A549 (cell line): ENCODE measurements at regions not wholly inside any gene's neighbourhood (a gene's known extent, or its start where the extent isn't known, plus 50 kb on each side); places are given as distances from the start of the nearest gene placed in this dataset.

Experiments used
- ATAC-seq, 2 experiments: fragments of 200-7000 bp in 1 of 2; fragments of >200 bp in 1 of 2; cut with Nextera tagmentation in 1 of 2; cut with Tn5 transposase in 1 of 2; 3 replicates each; pipeline versions ENCODE4 v1.8.0 to v1.9.1; 2018 to 2020; ENCODE audit warnings: mild to moderate bottlenecking in 1 of 2, moderate library complexity in 1 of 2
- CTCF ChIA-PET: fragments of 300-600 bp; sonication (Branson Sonifier 250); formaldehyde crosslinking; extraction: SDS; loops from one replicate; lab custom pipeline; 2021; ENCODE audit warnings: antibody characterized with exemption, inconsistent platforms; lab: Yijun Ruan, JAX
- POLR2A ChIA-PET: fragments of 350-600 bp; formaldehyde crosslinking; extraction: SDS; loops from one replicate; lab custom pipeline; 2021; ENCODE audit warnings: antibody characterized with exemption, inconsistent platforms; lab: Yijun Ruan, JAX
- DNase-seq, 2 experiments: peaks; one replicate each; pipeline versions ENCODE4 v3.0.0 to v3.0.0-alpha.2; 2011 to 2016; ENCODE audit warnings: low read depth in 1 of 2, low spot score in 1 of 2
- FAIRE-seq: peaks from 2 replicates; lab custom pipeline; 2011; peaks lifted over from hg19 to GRCh38; lab: Jason Lieb, UNC
- H3K27ac ChIP-seq, 2 experiments: fragments of >200 bp; sonication (Bioruptor Twin); formaldehyde crosslinking; 3 replicates each; pipeline ENCODE4 v1.5.1; 2016 to 2017
- H3K4me1 ChIP-seq: fragments of >200 bp; sonication (Bioruptor Twin); formaldehyde crosslinking; 3 replicates; pipeline ENCODE4 v1.6.1; 2016
- H3K4me2 ChIP-seq: fragments of >200 bp; sonication (Bioruptor Twin); formaldehyde crosslinking; 3 replicates; pipeline ENCODE4 v1.6.1; 2016
- H3K4me3 ChIP-seq: fragments of >200 bp; sonication (Bioruptor Twin); formaldehyde crosslinking; 3 replicates; pipeline ENCODE4 v1.5.1; 2016
- H3K9me3 ChIP-seq: fragments of >200 bp; sonication (Bioruptor Twin); formaldehyde crosslinking; 3 replicates; pipeline ENCODE4 v1.6.1; 2016
- CBX2 ChIP-seq: fragments of 200-600 bp; sonication (generic); IDR thresholded peaks from 2 replicates; pipeline ENCODE4 v1.6.1; 2016; ENCODE audit warnings: low read depth, mild to moderate bottlenecking, borderline replicate concordance
- CEBPB ChIP-seq, 2 experiments: fragments of >200 bp in 1 of 2; sonication (Bioruptor Twin) in 1 of 2; formaldehyde crosslinking in 1 of 2; IDR thresholded peaks; 2 replicates each; pipeline ENCODE4 v1.6.1; 2012 to 2016
- CHD2 ChIP-seq: fragments of 150-350 bp; IDR thresholded peaks from 2 replicates; pipeline ENCODE4 v1.6.1; 2014; ENCODE audit warnings: low read length; ENCODE audit not compliant: partially characterized antibody
- CHD4 ChIP-seq: fragments of 200-600 bp; sonication (generic); IDR thresholded peaks from 2 replicates; pipeline ENCODE4 v1.6.1; 2016; ENCODE audit warnings: antibody characterized with exemption, mild to moderate bottlenecking, borderline replicate concordance
- FOSL2 ChIP-seq, 2 experiments: fragments of 450-650 bp in 1 of 2; fragments of >200 bp in 1 of 2; sonication (Bioruptor Twin) in 1 of 2; formaldehyde crosslinking; IDR thresholded peaks; 2 replicates each; pipeline versions ENCODE4 v1.5.0 to v1.6.1; 2016 to 2020; ENCODE audit warnings: mild to moderate bottlenecking in 1 of 2, moderate library complexity in 1 of 2
- GATA3 ChIP-seq: IDR thresholded peaks from 2 replicates; pipeline ENCODE4 v1.6.1; 2012; ENCODE audit warnings: borderline replicate concordance
- HOXB13 ChIP-seq: fragments of 250-450 bp; sonication (Bioruptor Pico); IDR thresholded peaks from 2 replicates; pipeline ENCODE4 v1.5.0; 2020; ENCODE audit warnings: low read depth, mild to moderate bottlenecking, moderate library complexity
- HOXB5 ChIP-seq: fragments of 250-450 bp; sonication (Bioruptor Pico); IDR thresholded peaks from 2 replicates; pipeline ENCODE4 v1.5.0; 2020; ENCODE audit warnings: mild to moderate bottlenecking, moderate library complexity
- KDM5A ChIP-seq: fragments of 200-600 bp; sonication (generic); IDR thresholded peaks from 2 replicates; pipeline ENCODE4 v1.6.1; 2016; ENCODE audit warnings: antibody characterized with exemption, mild to moderate bottlenecking
- MAFK ChIP-seq: fragments of 450-650 bp; IDR thresholded peaks from 2 replicates; pipeline ENCODE4 v1.6.1; 2014; ENCODE audit not compliant: partially characterized antibody
- MAZ ChIP-seq: fragments of 150-350 bp; IDR thresholded peaks from 2 replicates; pipeline ENCODE4 v1.6.1; 2014; ENCODE audit warnings: antibody characterized with exemption, low read depth, low read length, borderline replicate concordance
- NFE2L2 ChIP-seq: fragments of 150-350 bp; conservative IDR thresholded peaks from 2 replicates; pipeline ENCODE4 v1.6.1; 2014; ENCODE audit warnings: low read length
- PHF8 ChIP-seq: fragments of 200-600 bp; sonication (generic); IDR thresholded peaks from 2 replicates; pipeline ENCODE4 v1.6.1; 2016; ENCODE audit warnings: low read depth, mild to moderate bottlenecking, antibody characterized with exemption, moderate library complexity, borderline replicate concordance
- POLR2A ChIP-seq: IDR thresholded peaks from 2 replicates; pipeline ENCODE4 v1.6.1; 2012; ENCODE audit warnings: mild to moderate bottlenecking, low read length
- POLR2AphosphoS2 ChIP-seq: conservative IDR thresholded peaks from 2 replicates; pipeline ENCODE4 v1.6.1; 2012; ENCODE audit warnings: low read length, improper control_type of control experiment, inconsistent platforms
- RCOR1 ChIP-seq: fragments of 150-350 bp; IDR thresholded peaks from 2 replicates; pipeline ENCODE4 v1.6.1; 2014; ENCODE audit warnings: antibody characterized with exemption, low read length, low read depth
- SMC3 ChIP-seq: fragments of >200 bp; sonication (Bioruptor Twin); formaldehyde crosslinking; IDR thresholded peaks from 3 replicates; pipeline ENCODE4 v1.6.1; 2018; ENCODE audit warnings: inconsistent platforms
- SREBF2 ChIP-seq: fragments of 450-650 bp; IDR thresholded peaks from 2 replicates; pipeline ENCODE4 v1.6.1; 2014; ENCODE audit warnings: mild to moderate bottlenecking, moderate library complexity
- WGBS: methylation state at CpG from one replicate; pipeline ENCODE4 v1.1.6; 2017; ENCODE audit errors: missing lambda C conversion rate; 5-methylcytosine and 5-hydroxymethylcytosine counted together
- TF ChIP-seq, protein P1 (sequence below): IDR thresholded peaks from 2 replicates; pipeline ENCODE4 v1.6.1; 2012
- TF ChIP-seq, protein P2 (sequence below): fragments of 200-600 bp; sonication (generic); IDR thresholded peaks from 2 replicates; pipeline ENCODE4 v1.6.1; 2016; ENCODE audit warnings: antibody characterized with exemption, mild to moderate bottlenecking, moderate library complexity
- TF ChIP-seq, protein P3 (sequence below): IDR thresholded peaks from 2 replicates; pipeline ENCODE4 v1.6.1; 2012
- TF ChIP-seq, protein P4 (sequence below): fragments of >200 bp; sonication (Bioruptor Twin); formaldehyde crosslinking; IDR thresholded peaks from 3 replicates; pipeline ENCODE4 v1.5.1; 2016

DNA sequence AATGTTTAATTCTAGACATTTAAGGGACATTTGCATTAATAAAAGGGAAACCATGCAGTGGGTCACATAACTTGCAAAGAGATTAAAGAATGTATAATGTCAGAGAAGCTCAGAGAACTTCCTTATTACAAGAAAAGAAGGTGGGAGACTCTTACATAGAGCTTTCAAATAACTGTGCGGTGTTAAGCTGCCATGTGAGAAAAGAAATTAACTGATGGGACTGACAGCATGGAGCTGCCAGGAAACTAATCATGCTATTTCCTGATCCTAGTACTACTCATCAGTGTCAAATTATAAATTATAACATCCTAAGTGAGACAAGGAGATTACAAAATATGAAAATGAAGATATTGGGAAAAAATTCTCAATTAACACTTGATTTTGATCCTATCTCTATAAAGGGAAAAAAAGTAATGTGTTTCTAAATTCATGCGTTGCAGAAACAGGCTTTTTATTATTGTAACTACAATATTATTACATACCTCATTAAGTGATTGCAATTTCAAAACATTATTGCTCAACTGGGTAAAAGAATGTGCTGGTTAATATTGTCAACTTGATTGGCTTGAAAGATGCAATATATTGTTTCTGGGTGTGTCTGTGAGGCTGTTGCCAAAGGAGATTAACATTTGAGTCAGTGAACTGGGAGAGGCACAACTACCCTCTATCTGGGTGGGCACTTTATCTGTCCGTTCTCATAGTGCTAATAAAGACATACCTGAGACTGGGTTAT lies 609.5 kb upstream of the NUDT12 start:
- no peak for ATAC-seq
- Histone ChIP-seq H3K9me3 (no peaks in the 10 kb centered on the region), H3K4me3 (no peak overlapping the region), H3K27ac (no peak overlapping the region)
- no peak for FAIRE-seq
- TF ChIP-seq NFE2L2 (no peak), MAZ (no peak), PHF8 (no peak), HOXB13 (no peak)
- TF ChIP-seq, protein P1, sequence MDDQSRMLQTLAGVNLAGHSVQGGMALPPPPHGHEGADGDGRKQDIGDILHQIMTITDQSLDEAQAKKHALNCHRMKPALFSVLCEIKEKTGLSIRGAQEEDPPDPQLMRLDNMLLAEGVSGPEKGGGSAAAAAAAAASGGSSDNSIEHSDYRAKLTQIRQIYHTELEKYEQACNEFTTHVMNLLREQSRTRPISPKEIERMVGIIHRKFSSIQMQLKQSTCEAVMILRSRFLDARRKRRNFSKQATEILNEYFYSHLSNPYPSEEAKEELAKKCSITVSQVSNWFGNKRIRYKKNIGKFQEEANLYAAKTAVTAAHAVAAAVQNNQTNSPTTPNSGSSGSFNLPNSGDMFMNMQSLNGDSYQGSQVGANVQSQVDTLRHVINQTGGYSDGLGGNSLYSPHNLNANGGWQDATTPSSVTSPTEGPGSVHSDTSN = no peak
- TF ChIP-seq, all 56 proteins: peak for 0
- no peak for DNase-seq
- Histone ChIP-seq H3K4me1 (no peaks in the 10 kb centered on the region), H3K4me2 (no peak overlapping the region)
- CTCF ChIA-PET = no interaction called here
- 49% methylated on average over 3 of the region's 3 CpGs for whole genome bisulfite sequencing
- POLR2A ChIA-PET = no interaction called here

DNA sequence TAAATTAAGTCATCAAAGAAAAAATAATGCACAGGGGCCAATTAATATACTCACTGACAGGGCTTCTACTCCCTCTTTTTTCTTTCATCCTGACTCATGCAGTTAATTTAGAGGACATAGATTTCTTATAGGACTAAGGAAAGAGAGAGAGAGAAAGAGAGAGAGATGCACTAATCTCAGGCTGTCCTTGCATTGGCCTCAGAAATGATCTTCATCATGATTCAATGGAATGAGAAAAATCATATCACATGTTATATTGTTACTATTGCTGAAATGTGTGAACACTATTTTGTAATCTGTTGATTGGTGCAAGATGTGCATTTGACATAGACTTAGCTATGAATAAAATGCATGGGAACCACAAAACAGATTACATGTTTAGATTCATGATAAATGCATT lies 608.3 kb upstream of the NUDT12 start:
- ChIA-PET CTCF (no interaction called here), POLR2A (no interaction called here)
- no peaks in the 10 kb centered on the region for H3K9me3 ChIP-seq
- DNase-seq = no peak
- no peak for ATAC-seq
- no peak overlapping the region for H3K27ac ChIP-seq
- no peak for TF ChIP-seq POLR2A
- TF ChIP-seq SMC3 = no peak
- no peak for TF ChIP-seq MAZ
- TF ChIP-seq KDM5A = no peak
- TF ChIP-seq FOSL2 (IDR thresholded peaks at IDR 0.05) = no peak
- no peak for TF ChIP-seq FOSL2 (CRISPR knock-in tag; IDR thresholded peaks at IDR 0.05)
- no peak for TF ChIP-seq RCOR1
- H3K4me3 ChIP-seq = no peak overlapping the region
- H3K4me2 ChIP-seq = no peak overlapping the region
- no peaks in the 10 kb centered on the region for H3K4me1 ChIP-seq
- no peak for FAIRE-seq

DNA sequence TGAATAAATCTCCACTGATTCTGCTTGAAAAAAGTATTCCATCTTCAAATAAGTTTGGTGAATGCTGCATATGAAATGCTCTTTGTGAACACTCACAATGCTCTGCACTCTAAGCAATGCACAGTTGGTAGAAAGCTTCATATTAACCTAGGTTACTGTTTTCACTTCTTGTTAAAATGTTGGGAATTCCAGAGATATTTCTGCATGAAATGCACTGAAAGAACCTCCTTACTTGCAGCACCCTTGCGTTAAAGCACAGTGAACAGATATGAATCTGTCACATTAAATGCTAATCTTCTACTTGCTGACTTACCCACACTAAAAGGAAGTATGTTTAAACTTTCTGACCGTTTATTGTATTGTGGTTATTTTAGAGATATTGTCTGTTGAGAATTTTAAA lies 584.1 kb upstream of the NUDT12 start:
- H3K4me1 ChIP-seq = no peaks in the 10 kb centered on the region
- no peak for TF ChIP-seq MAFK
- TF ChIP-seq SREBF2 = no peak
- no peak for TF ChIP-seq GATA3
- TF ChIP-seq POLR2AphosphoS2 = no peak
- TF ChIP-seq, protein P2, sequence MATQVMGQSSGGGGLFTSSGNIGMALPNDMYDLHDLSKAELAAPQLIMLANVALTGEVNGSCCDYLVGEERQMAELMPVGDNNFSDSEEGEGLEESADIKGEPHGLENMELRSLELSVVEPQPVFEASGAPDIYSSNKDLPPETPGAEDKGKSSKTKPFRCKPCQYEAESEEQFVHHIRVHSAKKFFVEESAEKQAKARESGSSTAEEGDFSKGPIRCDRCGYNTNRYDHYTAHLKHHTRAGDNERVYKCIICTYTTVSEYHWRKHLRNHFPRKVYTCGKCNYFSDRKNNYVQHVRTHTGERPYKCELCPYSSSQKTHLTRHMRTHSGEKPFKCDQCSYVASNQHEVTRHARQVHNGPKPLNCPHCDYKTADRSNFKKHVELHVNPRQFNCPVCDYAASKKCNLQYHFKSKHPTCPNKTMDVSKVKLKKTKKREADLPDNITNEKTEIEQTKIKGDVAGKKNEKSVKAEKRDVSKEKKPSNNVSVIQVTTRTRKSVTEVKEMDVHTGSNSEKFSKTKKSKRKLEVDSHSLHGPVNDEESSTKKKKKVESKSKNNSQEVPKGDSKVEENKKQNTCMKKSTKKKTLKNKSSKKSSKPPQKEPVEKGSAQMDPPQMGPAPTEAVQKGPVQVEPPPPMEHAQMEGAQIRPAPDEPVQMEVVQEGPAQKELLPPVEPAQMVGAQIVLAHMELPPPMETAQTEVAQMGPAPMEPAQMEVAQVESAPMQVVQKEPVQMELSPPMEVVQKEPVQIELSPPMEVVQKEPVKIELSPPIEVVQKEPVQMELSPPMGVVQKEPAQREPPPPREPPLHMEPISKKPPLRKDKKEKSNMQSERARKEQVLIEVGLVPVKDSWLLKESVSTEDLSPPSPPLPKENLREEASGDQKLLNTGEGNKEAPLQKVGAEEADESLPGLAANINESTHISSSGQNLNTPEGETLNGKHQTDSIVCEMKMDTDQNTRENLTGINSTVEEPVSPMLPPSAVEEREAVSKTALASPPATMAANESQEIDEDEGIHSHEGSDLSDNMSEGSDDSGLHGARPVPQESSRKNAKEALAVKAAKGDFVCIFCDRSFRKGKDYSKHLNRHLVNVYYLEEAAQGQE = no peak
- no peak for TF ChIP-seq POLR2A
- no peak for TF ChIP-seq HOXB5
- TF ChIP-seq CEBPB (IDR thresholded peaks at IDR 0.05) = no peak
- no peak for TF ChIP-seq CBX2
- TF ChIP-seq, protein P3, sequence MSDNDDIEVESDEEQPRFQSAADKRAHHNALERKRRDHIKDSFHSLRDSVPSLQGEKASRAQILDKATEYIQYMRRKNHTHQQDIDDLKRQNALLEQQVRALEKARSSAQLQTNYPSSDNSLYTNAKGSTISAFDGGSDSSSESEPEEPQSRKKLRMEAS = no peak
- TF ChIP-seq CHD2 = no peak
- TF ChIP-seq SMC3 = no peak
- TF ChIP-seq, protein P4, sequence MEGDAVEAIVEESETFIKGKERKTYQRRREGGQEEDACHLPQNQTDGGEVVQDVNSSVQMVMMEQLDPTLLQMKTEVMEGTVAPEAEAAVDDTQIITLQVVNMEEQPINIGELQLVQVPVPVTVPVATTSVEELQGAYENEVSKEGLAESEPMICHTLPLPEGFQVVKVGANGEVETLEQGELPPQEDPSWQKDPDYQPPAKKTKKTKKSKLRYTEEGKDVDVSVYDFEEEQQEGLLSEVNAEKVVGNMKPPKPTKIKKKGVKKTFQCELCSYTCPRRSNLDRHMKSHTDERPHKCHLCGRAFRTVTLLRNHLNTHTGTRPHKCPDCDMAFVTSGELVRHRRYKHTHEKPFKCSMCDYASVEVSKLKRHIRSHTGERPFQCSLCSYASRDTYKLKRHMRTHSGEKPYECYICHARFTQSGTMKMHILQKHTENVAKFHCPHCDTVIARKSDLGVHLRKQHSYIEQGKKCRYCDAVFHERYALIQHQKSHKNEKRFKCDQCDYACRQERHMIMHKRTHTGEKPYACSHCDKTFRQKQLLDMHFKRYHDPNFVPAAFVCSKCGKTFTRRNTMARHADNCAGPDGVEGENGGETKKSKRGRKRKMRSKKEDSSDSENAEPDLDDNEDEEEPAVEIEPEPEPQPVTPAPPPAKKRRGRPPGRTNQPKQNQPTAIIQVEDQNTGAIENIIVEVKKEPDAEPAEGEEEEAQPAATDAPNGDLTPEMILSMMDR = no peak
- no peak for TF ChIP-seq HOXB13
- TF ChIP-seq CHD4 = no peak
- CTCF ChIA-PET = no interaction called here
- POLR2A ChIA-PET = no interaction called here
- no peak overlapping the region for H3K27ac ChIP-seq
- ATAC-seq (no peak), FAIRE-seq (no peak), DNase-seq (no peak)
- H3K9me3 ChIP-seq = no peaks in the 10 kb centered on the region
- H3K4me2 ChIP-seq = no peak overlapping the region
- WGBS = 31% methylated on average over 2 of the region's 2 CpGs
- H3K4me3 ChIP-seq = no peak overlapping the region
